OCI-LY3 (cell line): ENCODE measurements at regions not wholly inside any gene's neighbourhood (a gene's known extent, or its start where the extent isn't known, plus 50 kb on each side); places are given as distances from the start of the nearest gene placed in this dataset.
A peak's percentile ranks its signal among the peaks of the same experiment; 100 is the strongest.
"Not testable (repeated sequence)": the region's sequence is repeated elsewhere in the genome, so short reads cannot be mapped to it uniquely, and the experiment has no call there.

Experiments
- H2AFZ ChIP-seq: fragments of 200-600, 300-600 bp; shearing (Covaris generic); 2 replicates; pipeline ENCODE4 v1.6.0; 2014; ENCODE audit warnings: antibody characterized with exemption, low read depth, low read length
- H3K27ac ChIP-seq: fragments of 200-600, 300-600 bp; sonication (generic); 2 replicates; pipeline ENCODE4 v1.5.1; 2014; ENCODE audit warnings: mild to moderate bottlenecking, low read length, moderate library complexity, mixed read lengths
- H3K27me3 ChIP-seq: fragments of 200-600, 300-600 bp; sonication (generic); 2 replicates; pipeline ENCODE4 v1.6.1; 2014; ENCODE audit warnings: low read depth, low read length, mixed read lengths
- H3K36me3 ChIP-seq: fragments of 200-600, 300-600 bp; sonication (generic); replicated peaks from 2 replicates; pipeline ENCODE3; 2014; ENCODE audit warnings: low read depth, low read length, mixed read lengths
- H3K4me1 ChIP-seq: fragments of 300-600, 200-600 bp; sonication (generic); 2 replicates; pipeline ENCODE4 v1.6.1; 2014; ENCODE audit warnings: low read length, mixed read lengths
- H3K4me2 ChIP-seq: fragments of 200-600, 300-600 bp; sonication (generic); 2 replicates; pipeline ENCODE4 v1.6.1; 2014; ENCODE audit warnings: low read length, mixed read lengths
- H3K4me3 ChIP-seq: fragments of 300-600, 200-600 bp; sonication (generic); 2 replicates; pipeline ENCODE4 v1.5.1; 2014; ENCODE audit warnings: antibody characterized with exemption, mild to moderate bottlenecking, low read length, moderate library complexity
- H3K79me2 ChIP-seq: fragments of 300-600, 200-600 bp; shearing (Covaris generic); 2 replicates; pipeline ENCODE4 v1.6.1; 2014; ENCODE audit warnings: mild to moderate bottlenecking, low read length, mixed read lengths
- H3K9ac ChIP-seq: fragments of 300-600, 200-600 bp; shearing (Covaris generic); 2 replicates; pipeline ENCODE4 v1.6.0; 2014; ENCODE audit warnings: mild to moderate bottlenecking, low read length, moderate library complexity
- H3K9me3 ChIP-seq: fragments of 200-600, 300-600 bp; shearing (Covaris generic); 2 replicates; pipeline ENCODE4 v1.6.1; 2014; ENCODE audit warnings: low read length, mixed read lengths; ENCODE audit not compliant: insufficient read depth
- H4K20me1 ChIP-seq: fragments of 200-600, 300-600 bp; sonication (generic); 2 replicates; pipeline ENCODE4 v1.6.1; 2016; ENCODE audit warnings: low read length, mixed read lengths; ENCODE audit not compliant: insufficient read depth
- CTCF ChIP-seq: fragments of 200-600, 300-600 bp; sonication (generic); IDR thresholded peaks from 2 replicates; pipeline ENCODE4 v1.5.1; 2014; ENCODE audit warnings: antibody characterized with exemption, low read length, low read depth
- EZH2phosphoT487 ChIP-seq: fragments of 200-600 bp; shearing (Covaris generic); IDR thresholded peaks from 2 replicates; pipeline ENCODE4 v1.6.1; 2018; ENCODE audit warnings: antibody characterized with exemption, mixed run types, low read depth

DNA sequence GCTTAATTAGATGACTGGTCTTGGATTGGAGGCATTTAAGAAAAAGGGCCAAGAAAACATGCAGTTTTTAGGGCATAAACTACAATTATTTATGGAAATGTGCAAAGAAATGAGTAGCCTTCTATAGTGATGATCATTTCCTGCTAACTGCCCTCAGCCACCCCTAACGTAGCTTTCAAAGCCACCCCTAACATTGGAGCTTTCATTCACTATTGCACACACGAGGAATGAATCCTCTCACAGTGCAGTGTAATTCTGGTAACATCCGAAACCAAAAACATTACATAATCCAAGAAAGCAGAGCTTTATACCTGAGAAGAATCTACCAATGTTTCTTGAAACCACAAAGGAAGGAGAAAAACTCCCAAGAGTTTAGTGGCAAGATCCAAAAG, 1003.6 kb downstream of the TMEM121 start:
- Histone ChIP-seq H2AFZ (no peak overlapping the region), H3K4me1 (no peaks in the 10 kb centered on the region), H3K36me3 (no peaks in the 10 kb centered on the region), H3K9me3 (peaks cover 10% of the 10 kb centered on the region; the same call in 1 of the 2 replicates), H3K4me3 (no peak overlapping the region), H3K27ac (no peak overlapping the region), H3K4me2 (no peak overlapping the region; the same call in 1 of the 2 replicates), H3K9ac (no peak overlapping the region), H3K79me2 (no peaks in the 10 kb centered on the region), H3K27me3 (peaks cover 37% of the 10 kb centered on the region), H4K20me1 (no peaks in the 10 kb centered on the region)
- TF ChIP-seq EZH2phosphoT487: no peak
- TF ChIP-seq CTCF: no peak

- Histone ChIP-seq H3K4me1 (no peaks in the 10 kb centered on the region), H3K36me3 (no peaks in the 10 kb centered on the region), H2AFZ (no peak overlapping the region), H3K9ac (no peak overlapping the region), H4K20me1 (no peaks in the 10 kb centered on the region), H3K27me3 (peaks cover 43% of the 10 kb centered on the region), H3K4me3 (0 out of 2 replicates have a peak overlapping the region, but pooled peaks have one; percentile 7), H3K79me2 (no peaks in the 10 kb centered on the region), H3K4me2 (no peak overlapping the region; the same call in 1 of the 2 replicates), H3K27ac (no peak overlapping the region), H3K9me3 (peaks cover 10% of the 10 kb centered on the region; the same call in 1 of the 2 replicates)
- TF ChIP-seq CTCF (peak; percentile 42), EZH2phosphoT487 (no peak)
Measured at GRCh38 chr14:106530423-106531107, 1004.2 kb downstream of the TMEM121 start.

DNA sequence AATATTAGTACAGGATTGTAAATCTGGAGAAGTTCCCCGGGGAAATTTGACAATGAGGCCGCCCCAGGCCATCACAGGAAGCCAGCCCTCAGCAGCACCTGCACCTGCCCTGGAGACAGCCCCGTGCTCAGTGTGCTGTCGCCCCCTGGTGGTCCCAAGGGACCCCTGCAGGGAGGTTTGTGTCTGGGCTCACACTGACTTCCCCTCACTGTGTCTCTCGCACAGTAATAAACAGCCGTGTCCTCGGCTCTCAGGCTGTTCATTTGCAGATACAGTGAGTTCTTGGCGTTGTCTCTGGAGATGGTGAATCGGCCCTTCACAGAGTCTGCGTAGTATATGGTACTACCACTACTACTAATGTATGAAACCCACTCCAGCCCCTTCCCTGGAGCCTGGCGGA, 1011.2 kb downstream of the TMEM121 start:
- peak overlapping the region; percentile 55 for H3K4me2 ChIP-seq
- H3K27me3 ChIP-seq: peaks cover 38% of the 10 kb centered on the region
- not testable (repeated sequence) for H4K20me1 ChIP-seq, H3K27ac ChIP-seq, H3K79me2 ChIP-seq, H2AFZ ChIP-seq, H3K9me3 ChIP-seq, H3K9ac ChIP-seq, H3K36me3 ChIP-seq
- 0 out of 2 replicates have a peak overlapping the region, but pooled peaks have one; percentile 32 for H3K4me3 ChIP-seq
- peaks cover 29% of the 10 kb centered on the region for H3K4me1 ChIP-seq
- peak; percentile 44 for TF ChIP-seq CTCF

DNA sequence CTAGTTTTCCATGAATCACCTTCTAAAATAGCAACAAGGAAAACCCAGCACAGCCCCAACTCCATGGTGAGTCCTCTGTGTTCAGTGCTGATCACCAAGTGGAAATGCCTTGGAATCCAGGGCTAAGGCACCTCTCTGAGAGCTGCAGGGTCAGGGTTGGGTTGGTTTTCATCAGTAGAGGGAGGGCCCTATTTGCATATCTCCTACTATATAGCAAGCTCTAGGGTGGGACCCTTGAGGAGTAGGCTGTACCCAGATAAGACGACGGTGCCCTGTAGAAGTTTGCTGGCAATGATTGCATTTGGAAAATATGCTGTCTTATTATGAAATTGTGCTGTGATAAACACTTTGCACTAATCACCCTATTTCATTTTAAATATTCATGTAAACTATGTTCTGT, 1011.8 kb downstream of the TMEM121 start:
- no peak for TF ChIP-seq EZH2phosphoT487
- no peak for TF ChIP-seq CTCF
- Histone ChIP-seq H3K27me3 (peaks cover 37% of the 10 kb centered on the region), H3K4me1 (peaks cover 29% of the 10 kb centered on the region), H3K9ac (no peak overlapping the region), H3K27ac (no peak overlapping the region), H3K9me3 (no peaks in the 10 kb centered on the region), H3K4me2 (peak overlapping the region; percentile 55), H3K36me3 (no peaks in the 10 kb centered on the region), H3K79me2 (no peaks in the 10 kb centered on the region), H3K4me3 (no peak overlapping the region), H4K20me1 (no peaks in the 10 kb centered on the region), H2AFZ (no peak overlapping the region)
